Muscle of leg (tissue), 3 donors: ENCODE measurements at regions not wholly inside any gene's neighbourhood (a gene's known extent, or its start where the extent isn't known, plus 50 kb on each side); places are given as distances from the start of the nearest gene placed in this dataset.
"Not testable (repeated sequence)": the region's sequence is repeated elsewhere in the genome, so short reads cannot be mapped to it uniquely, and the experiment has no call there.

Source experiments
- DNase-seq: peaks from one replicate; pipeline ENCODE4 v3.0.0; 2013
- H3K27ac ChIP-seq: one replicate; pipeline ENCODE4 v1.5.1; 2013; ENCODE audit warnings: mild to moderate bottlenecking, low read length, control low read depth
- H3K27me3 ChIP-seq: one replicate; pipeline ENCODE4 v1.6.1; 2013; ENCODE audit warnings: low read length; ENCODE audit not compliant: control insufficient read depth, insufficient read depth
- H3K36me3 ChIP-seq: one replicate; pipeline ENCODE4 v1.6.1; 2013; ENCODE audit warnings: low read length; ENCODE audit not compliant: control insufficient read depth, insufficient read depth
- H3K4me1 ChIP-seq: one replicate; pipeline ENCODE4 v1.6.1; 2013; ENCODE audit warnings: low read length; ENCODE audit not compliant: control insufficient read depth, insufficient read depth
- H3K4me3 ChIP-seq: one replicate; pipeline ENCODE4 v1.5.1; 2013; ENCODE audit warnings: low read length, control low read depth
- H3K9me3 ChIP-seq: replicated peaks from 2 replicates; pipeline ENCODE4 v1.6.1; 2013; ENCODE audit warnings: low read depth, low read length; ENCODE audit not compliant: control insufficient read depth
- WGBS: methylation state at CpG from one replicate; pipeline ENCODE4 v1.1.5; 2013; ENCODE audit warnings: missing lambda C conversion rate; ENCODE audit not compliant: insufficient coverage; 5-methylcytosine and 5-hydroxymethylcytosine counted together

GRCh38 chr6:101129851-101130250 is 248.7 kb upstream of the ASCC3 start:
- no CpG with 5 or more reads among the region's 1 CpG for WGBS
- no peak overlapping the region for H3K27ac ChIP-seq
- H3K4me1 ChIP-seq = no peaks in the 10 kb centered on the region

GRCh38 chr6:101146389-101146788 is 247.1 kb upstream of the GRIK2 start:
- no peak overlapping the region for H3K4me3 ChIP-seq
- DNase-seq = peak; percentile 6
- no peaks in the 10 kb centered on the region for H3K27me3 ChIP-seq
- H3K9me3 ChIP-seq = no peaks in the 10 kb centered on the region
- no peaks in the 10 kb centered on the region for H3K4me1 ChIP-seq
- H3K36me3 ChIP-seq = no peaks in the 10 kb centered on the region
- H3K27ac ChIP-seq = no peak overlapping the region
- WGBS = no CpG with 5 or more reads among the region's 3 CpGs

More at GRCh38 chr6:101129851-101130250, 248.7 kb upstream of the ASCC3 start:
- Histone ChIP-seq H3K4me3 (no peak overlapping the region), H3K27me3 (no peaks in the 10 kb centered on the region), H3K9me3 (no peaks in the 10 kb centered on the region), H3K36me3 (no peaks in the 10 kb centered on the region)
- no peak for DNase-seq

GRCh38 chr6:101150226-101150625 is 243.3 kb upstream of the GRIK2 start:
- DNase-seq = no peak
- no peaks in the 10 kb centered on the region for H3K36me3 ChIP-seq
- H3K9me3 ChIP-seq = no peaks in the 10 kb centered on the region
- H3K27me3 ChIP-seq = no peaks in the 10 kb centered on the region
- H3K4me1 ChIP-seq = no peaks in the 10 kb centered on the region
- H3K4me3 ChIP-seq = no peak overlapping the region
- no peak overlapping the region for H3K27ac ChIP-seq

- not testable (repeated sequence) for DNase-seq, H3K4me3 ChIP-seq, H3K36me3 ChIP-seq, H3K4me1 ChIP-seq, H3K27ac ChIP-seq, H3K27me3 ChIP-seq, H3K9me3 ChIP-seq
- 95% methylated on average over 11 of the region's 11 CpGs for WGBS
Measured at GRCh38 chr6:101157638-101158037, 235.9 kb upstream of the GRIK2 start.

GRCh38 chr6:101163611-101164010 is 229.9 kb upstream of the GRIK2 start:
- no peak for DNase-seq
- Histone ChIP-seq H3K4me1 (no peaks in the 10 kb centered on the region), H3K27me3 (no peaks in the 10 kb centered on the region), H3K36me3 (no peaks in the 10 kb centered on the region), H3K4me3 (no peak overlapping the region), H3K27ac (no peak overlapping the region), H3K9me3 (no peaks in the 10 kb centered on the region)
- 36% methylated on average over 1 of the region's 3 CpGs for WGBS

- H3K27me3 ChIP-seq = no peaks in the 10 kb centered on the region
- no peaks in the 10 kb centered on the region for H3K36me3 ChIP-seq
- no peak overlapping the region for H3K27ac ChIP-seq
- WGBS = 96% methylated on average over 13 of the region's 14 CpGs
- H3K4me1 ChIP-seq = no peaks in the 10 kb centered on the region
- no peak for DNase-seq
- no peaks in the 10 kb centered on the region for H3K9me3 ChIP-seq
- no peak overlapping the region for H3K4me3 ChIP-seq
Measured at GRCh38 chr6:101167638-101168037, 225.9 kb upstream of the GRIK2 start.

- WGBS = no CpG with 5 or more reads among the region's 4 CpGs
- not testable (repeated sequence) for H3K4me1 ChIP-seq, H3K4me3 ChIP-seq, DNase-seq, H3K9me3 ChIP-seq, H3K27me3 ChIP-seq, H3K27ac ChIP-seq, H3K36me3 ChIP-seq
Measured at GRCh38 chr6:101171049-101171448, 222.5 kb upstream of the GRIK2 start.

- H3K9me3 ChIP-seq = no peaks in the 10 kb centered on the region
- H3K27me3 ChIP-seq = no peaks in the 10 kb centered on the region
- H3K4me1 ChIP-seq = no peaks in the 10 kb centered on the region
- H3K36me3 ChIP-seq = no peaks in the 10 kb centered on the region
- DNase-seq = no peak
- H3K4me3 ChIP-seq = no peak overlapping the region
- H3K27ac ChIP-seq = no peak overlapping the region
Measured at GRCh38 chr6:101178748-101179147, 214.8 kb upstream of the GRIK2 start.

GRCh38 chr6:101181006-101181405 is 212.5 kb upstream of the GRIK2 start:
- Histone ChIP-seq H3K9me3 (no peaks in the 10 kb centered on the region), H3K27ac (no peak overlapping the region), H3K36me3 (no peaks in the 10 kb centered on the region), H3K4me3 (no peak overlapping the region), H3K27me3 (no peaks in the 10 kb centered on the region), H3K4me1 (no peaks in the 10 kb centered on the region)
- no peak for DNase-seq
- WGBS = 78% methylated on average over 5 of the region's 6 CpGs

- WGBS = 90% methylated on average over 11 of the region's 12 CpGs
- H3K27me3 ChIP-seq, H3K4me3 ChIP-seq, H3K36me3 ChIP-seq, H3K27ac ChIP-seq, H3K4me1 ChIP-seq, DNase-seq, H3K9me3 ChIP-seq: not testable (repeated sequence)
Measured at GRCh38 chr6:101188285-101188798, 205.2 kb upstream of the GRIK2 start.

- H3K36me3 ChIP-seq = no peaks in the 10 kb centered on the region
- no peaks in the 10 kb centered on the region for H3K9me3 ChIP-seq
- H3K27me3 ChIP-seq = no peaks in the 10 kb centered on the region
- H3K27ac ChIP-seq = no peak overlapping the region
- H3K4me3 ChIP-seq = no peak overlapping the region
- peak; percentile 39 for DNase-seq
- no peaks in the 10 kb centered on the region for H3K4me1 ChIP-seq
Measured at GRCh38 chr6:101195588-101195987, 197.9 kb upstream of the GRIK2 start.
